Head of caudate nucleus (tissue), 42 donors: ENCODE measurements at regions not wholly inside any gene's neighbourhood (a gene's known extent, or its start where the extent isn't known, plus 50 kb on each side); places are given as distances from the start of the nearest gene placed in this dataset.

Experiments
- DNase-seq, 42 donors: peaks; one replicate each; pipeline versions ENCODE4 v3.0.0 to v3.0.0-alpha.2; 2020 to 2021; ENCODE audit warnings: mixed read lengths in 7 of 42
- intact Hi-C: fragments of 100-400 bp; cut with DNase I; formaldehyde crosslinking; loops from one replicate; pipeline ENCODE4 v1.15.0; 2022

DNA sequence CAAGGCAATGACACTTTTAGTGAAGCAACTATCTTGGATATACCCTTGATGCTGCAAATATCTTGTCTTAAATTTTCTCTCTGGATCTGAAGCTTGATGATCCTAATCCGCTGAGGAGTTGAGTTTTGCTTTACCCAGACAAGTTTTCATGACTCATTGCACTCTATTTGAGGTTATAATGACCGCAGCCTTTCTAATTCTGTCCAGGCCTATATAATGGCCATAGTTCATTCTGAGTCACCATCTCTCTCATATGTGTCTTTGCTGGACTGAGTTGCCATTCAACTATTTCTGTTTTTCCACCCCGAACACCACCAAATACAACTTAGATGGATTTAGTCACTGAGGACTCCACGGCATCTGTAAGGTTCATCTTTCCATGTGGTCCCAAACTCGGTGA is 802.1 kb upstream of the FAM98A start:
- intact Hi-C loops: no loop called here
- no peak for DNase-seq

DNA sequence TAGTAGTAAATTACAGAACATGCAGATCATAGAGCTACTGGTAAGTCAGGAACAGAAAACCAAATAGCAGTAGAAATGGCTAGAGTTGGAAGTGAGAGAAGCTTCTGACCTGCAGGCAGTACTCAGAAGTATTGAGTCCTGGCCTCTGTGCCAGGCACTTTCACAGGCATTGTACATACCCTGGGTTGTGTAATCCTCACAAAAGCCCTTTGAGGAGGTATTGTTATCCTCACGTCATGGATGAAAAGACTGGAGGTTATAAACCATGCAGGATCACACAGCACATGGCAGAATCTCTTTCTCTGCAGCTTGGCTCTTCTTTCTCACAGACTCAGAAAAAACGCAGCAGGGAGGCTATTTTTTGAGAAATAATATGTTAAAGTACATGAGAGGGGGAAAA is 789.3 kb upstream of the FAM98A start:
- DNase-seq: no peak
- intact Hi-C loops: no loop called here

DNA sequence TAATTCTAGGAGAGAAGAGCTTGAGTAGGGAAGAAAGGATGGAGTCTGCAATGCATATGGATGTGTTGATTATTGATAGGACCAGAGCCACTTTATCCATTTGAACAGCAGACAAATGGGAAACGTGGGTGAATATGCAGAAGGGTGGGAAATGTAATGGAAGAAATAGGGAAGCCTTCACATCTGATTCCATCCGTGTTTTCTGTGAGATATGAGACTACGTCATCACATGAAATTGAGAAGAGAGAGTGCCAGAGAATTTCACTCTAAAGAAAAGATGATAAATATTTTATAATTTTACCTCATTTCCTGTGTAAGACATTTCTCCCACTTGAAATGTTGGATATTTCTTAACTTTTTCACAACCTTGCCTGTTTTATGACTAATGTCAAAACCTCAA is 788.4 kb upstream of the FAM98A start:
- intact Hi-C loops: no loop called here
- DNase-seq: no peak

DNA sequence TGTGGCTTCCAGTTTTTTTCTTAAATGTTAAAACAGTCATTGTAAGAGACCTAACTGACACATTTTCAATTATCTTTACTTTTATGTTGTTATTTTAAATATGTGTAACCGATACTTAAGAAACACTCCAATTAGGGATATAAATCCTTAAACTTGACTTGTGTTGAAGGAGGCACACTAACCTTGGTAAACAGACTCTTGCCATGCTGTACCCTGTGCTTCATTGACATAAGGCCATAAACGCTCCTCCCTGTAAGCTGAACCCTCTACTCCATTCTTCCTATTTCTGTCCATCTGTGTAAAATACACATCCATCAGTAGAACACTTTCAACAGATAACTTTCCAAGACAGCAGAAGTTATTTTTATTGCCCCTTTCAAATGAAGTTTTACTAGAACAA is 780.5 kb upstream of the FAM98A start:
- DNase-seq: no peak
- intact Hi-C loops: no loop called here

DNA sequence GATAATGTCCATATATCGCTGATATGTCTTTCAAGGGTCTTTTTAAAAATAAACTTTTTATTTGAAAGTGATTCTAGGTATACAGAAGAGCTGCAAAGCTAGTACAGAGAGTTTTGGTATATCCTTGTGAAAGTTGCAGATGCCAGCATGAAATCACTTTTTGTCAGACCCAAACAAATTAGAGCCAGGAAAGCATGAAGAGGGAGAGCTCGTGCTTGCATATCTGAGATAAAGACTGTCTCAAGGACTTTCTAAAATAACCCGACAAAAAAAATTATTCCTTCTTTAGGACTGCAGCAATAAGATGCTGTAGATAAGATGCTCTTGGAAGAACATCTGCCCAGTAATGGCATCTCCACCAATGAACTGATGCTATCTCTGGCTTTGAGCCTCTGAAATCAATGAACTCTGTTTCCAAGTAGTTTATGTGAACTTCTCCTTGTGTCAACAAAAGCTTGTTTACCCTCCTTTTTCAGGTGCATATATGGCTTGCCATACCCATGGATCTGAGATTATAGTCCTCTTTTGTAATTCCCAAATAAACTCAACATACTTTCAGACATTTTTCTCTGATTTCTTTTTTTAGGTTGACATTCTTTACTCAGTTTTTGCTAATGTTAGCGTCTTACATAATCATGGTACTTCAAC is 774.6 kb upstream of the FAM98A start:
- intact Hi-C loops: no loop called here
- no peak for DNase-seq

DNA sequence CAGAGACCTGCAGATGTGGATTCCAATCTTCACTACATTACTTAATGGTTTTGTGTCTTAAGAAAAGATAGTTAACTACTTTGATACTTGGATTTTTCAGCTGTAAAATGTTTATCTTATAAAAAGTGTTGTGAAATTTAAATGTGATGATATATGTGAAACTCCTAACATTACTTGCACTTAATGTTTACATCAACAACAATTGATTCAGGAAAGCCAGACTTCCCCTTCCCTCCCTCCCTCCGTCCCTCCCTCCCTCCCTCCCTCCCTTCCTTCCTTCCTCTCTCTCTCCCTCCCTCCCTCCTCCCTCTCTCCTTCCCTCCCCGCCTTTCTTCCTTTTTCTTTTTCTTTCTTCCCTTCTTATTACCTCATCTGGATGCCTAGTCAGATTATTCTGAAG is 773.9 kb upstream of the FAM98A start:
- intact Hi-C loops: no loop called here
- DNase-seq: no peak

DNA sequence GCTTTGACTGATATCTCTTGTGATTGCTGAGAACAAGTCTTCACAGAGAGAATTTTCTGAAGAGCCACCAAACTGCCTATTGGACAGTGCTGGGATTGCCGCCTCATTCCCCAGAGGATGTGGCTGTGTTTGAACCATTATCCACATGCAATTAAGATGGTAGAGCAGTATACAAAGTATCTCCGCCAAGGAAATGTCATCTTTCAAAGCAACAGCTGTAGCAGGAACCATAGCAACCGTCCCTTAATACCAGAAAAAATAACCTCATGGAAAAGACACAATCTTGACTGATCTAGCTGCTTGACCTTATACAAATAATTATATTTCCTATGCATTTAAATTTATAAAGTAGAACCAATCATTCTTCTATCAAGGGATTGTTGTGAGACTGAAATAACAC is 772.6 kb upstream of the FAM98A start:
- no peak for DNase-seq
- intact Hi-C loops: no loop called here

DNA sequence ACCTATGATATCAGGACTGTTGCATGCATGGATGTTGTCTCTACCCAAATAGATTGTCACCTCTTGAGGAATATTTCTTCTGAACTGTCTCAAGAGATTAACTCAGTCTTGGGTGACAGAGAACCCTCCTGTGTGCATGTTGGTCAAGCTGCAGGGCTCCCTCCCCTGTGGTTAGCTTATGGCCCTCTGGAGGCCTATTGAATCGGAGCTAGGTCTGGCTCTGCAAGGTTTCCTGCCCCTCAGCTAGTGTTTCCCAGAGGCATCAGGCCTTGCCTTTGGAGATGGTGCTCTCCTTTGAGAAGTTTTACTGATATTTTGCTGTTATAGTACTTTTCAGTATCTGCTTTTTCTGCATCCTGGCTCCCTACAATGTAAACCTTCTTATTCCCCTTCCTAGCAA is 769.2 kb upstream of the FAM98A start:
- intact Hi-C loops: no loop called here

DNA sequence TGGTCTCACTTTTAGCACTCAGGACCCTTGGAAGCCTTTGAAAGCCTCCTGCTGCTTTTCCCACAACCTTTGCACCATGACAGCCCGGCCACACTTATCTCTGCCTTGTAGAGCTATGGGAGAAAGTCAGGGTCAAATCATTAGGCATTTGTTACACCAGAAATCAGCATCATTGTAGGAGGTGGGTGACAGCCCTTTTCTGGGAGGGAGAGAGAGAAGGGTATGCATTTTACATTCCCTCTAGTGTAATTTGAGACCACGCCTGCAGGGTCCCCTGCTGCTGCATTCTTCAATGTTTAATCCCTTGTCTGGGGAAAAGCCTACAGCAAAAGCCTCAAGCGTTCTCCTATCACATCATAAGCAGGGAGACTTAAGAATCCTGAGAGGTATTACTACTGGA is 766.8 kb upstream of the FAM98A start:
- intact Hi-C loops: no loop called here

More for the DNA sequence above, 769.2 kb upstream of the FAM98A start:
- no peak for DNase-seq

DNA sequence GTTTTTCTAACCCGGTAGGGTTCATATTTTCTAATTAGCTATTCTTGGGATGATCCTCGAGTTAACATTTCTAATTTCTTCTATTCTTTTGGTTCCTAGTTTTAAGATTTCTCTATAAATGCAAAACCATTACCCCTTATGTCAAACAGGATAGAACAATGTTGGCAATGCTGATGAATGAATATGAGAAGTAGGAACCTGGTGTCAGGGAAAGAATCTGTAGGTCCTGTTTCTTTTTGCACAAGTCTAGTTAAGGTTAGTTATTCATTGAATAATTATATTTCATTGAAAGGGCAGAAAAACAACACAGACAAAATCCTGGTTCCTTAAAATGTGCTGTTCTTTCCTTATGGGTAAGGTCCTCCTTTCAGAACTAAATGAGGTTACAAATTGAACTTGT is 766.4 kb upstream of the FAM98A start:
- intact Hi-C loops: no loop called here
- DNase-seq: no peak

More for the DNA sequence above, 766.8 kb upstream of the FAM98A start:
- no peak for DNase-seq

DNA sequence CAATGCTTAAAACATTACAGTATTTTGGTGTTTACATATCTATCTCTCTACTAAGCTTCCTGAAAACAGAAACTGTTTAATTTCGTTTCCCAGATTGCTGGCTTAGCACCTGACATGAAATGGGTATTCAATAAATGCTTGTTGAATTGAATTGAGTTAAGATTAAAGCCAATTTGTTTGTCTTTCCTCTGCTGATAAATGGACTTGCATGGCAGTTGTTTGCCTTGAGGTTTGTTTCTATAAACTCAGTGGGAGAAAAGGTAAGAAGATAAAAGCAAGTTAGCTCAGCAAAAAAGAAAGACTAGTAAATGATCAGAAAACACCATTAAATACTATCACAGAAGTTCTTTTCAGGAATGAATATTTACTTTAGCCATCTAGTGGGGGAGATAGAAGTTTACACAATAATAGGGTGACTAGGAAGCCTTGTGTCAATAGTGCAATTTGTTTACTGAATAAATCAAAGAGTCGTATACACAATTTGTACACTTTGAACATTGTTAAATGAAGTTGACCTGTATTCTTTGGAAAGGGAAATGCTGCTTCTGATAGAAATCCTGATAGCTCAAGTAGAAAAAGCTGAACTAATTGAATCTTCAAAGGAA is 754.5 kb upstream of the FAM98A start:
- intact Hi-C loops: no loop called here
- no peak for DNase-seq

DNA sequence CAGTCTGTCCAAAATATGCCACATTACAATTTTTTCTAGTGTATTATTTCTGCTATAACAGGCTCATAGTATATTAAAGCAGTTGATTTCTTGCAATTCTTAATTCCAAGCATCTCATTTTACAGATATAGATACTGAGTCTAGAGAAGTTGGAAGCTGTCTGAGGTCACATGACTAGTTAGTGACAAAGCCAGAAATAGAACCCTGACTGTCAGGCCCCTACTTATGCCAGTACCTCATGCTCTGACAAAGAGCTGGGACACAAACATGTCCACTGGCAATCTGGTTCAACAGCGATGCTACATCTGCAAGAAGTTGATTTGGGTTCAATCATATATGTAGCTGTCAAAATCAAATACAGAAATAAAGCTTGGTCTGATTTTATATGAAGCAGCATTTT is 750.4 kb upstream of the FAM98A start:
- no peak for DNase-seq
- intact Hi-C loops: no loop called here

DNA sequence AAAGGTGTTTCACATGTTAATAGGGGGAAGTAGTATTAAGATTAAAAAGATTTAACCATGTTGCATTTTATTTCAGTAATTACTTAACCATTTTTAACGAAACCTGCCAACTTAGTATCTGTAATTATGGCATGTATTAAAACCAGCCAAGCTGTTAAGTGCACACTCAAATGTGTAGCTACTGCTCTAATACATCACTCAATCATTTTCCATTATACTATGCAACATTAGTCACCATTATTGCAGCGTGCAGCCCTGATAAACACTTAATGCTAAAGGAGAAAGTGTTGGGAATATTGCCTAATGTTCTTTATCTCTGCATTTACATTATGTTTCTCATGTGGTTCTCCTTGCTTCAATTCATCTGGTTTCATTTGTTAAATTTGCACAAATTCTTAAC is 745.9 kb upstream of the FAM98A start:
- intact Hi-C loops: no loop called here
- no peak for DNase-seq

DNA sequence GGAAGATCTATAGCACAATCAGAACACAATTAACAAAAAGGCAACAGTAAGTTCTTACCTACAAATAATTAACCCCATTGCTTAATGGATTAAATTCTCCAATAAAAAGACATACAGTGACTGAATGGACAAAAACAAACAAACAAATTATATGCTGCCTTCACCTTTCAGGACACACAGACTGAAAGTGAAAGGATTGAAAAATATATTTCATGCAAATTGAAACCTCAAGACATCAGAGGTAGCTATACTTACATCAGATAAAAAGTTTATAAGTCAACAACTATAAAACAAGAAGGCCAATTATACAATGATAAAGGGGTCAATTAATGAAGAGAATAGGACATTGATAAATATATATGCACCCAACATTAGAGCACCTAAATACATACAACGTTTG is 741.2 kb upstream of the FAM98A start:
- DNase-seq: no peak
- intact Hi-C loops: no loop called here

DNA sequence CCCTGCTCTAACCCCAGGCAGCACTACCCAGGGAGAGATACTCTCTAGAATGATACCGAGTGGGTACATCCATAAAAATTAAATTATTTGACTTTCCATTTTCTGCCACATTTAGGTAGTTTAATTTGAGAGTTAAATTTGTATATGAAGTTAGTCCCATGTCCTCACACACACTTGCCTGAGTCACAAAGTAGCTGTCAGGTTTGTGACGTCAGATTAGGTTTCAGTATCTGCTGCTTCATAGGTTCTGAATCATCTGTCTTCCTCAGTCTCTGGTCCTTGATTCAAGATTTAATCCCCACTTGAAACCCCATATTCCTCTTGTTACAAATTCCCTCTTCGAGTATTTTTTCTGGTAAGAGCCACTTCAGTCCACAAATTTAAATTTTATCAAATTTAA is 738.6 kb upstream of the FAM98A start:
- no peak for DNase-seq
- intact Hi-C loops: no loop called here

DNA sequence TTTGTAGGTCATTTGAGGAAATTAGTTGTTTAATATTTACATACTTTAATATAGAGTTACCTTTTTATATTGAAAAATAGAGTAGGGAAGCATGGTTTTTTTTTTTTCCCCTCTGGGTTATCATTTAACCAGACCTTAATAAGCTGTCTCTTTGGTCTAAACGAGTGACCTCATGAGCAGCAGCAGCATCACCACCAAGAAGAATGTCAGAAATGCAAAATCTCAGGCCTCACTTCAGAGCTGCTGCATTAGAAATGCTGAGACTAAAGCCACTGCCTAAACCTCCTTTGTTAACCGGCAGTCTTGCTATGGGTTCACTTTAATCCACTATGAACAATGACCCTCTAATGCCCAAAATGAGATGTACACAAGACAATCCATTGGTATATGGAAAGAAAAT is 733.7 kb upstream of the FAM98A start:
- intact Hi-C loops: no loop called here
- DNase-seq: no peak

DNA sequence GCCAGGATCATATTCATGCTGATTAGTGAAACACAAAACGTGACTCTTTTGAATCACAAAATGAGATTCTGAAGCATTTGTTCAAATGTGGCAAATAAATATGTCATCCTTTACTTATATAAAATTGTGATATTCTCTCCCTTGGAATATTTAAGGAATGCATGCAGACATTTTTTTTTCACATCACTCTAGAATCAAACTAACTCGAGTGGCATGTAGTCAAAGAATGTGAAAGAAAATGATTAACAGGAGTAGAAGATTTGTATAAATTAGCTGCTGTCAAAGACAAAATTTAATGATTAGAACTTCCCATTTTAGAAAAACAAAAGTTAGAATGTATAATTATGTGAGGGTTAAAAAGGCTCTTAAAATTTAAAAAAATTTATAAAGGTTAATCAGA is 721.0 kb upstream of the FAM98A start:
- intact Hi-C loops: no loop called here
- DNase-seq: no peak

DNA sequence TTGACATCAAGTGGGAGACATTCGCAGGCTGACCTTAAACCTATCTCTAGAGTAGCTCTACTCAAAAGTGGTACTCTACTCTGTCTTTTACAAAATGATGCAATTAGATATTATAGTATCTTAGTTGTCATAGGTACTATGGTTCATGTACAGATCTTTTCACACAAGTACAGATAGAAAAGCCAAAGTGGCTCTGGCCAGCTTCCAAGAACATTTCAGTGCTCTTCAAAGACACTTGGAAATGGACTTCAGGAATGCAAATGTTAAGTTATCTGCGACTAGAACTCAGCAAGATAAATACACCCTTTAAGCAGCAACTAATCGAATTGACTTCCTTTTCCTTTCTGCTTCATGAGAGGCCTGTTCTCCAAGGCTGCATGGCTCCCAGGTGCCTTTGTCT is 718.7 kb upstream of the FAM98A start:
- intact Hi-C loops: no loop called here
- no peak for DNase-seq

DNA sequence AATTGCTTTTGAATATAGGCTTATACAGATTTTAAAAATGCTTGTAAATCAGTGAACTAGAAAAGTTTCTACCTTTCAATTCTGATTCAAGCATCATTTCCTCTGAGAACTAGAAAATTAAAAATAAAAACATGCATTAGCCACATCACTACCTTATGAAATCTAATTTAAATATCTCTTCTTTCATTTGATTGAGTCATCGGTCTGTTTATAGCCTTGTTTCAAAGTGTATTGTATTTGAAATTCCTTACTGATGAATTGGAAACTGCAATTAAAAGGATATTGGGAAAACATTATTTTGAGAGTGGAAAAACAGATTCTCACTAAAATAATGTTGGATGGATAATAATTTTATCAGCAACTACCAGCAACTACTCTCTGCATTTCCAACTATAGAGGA is 717.7 kb upstream of the FAM98A start:
- no peak for DNase-seq
- intact Hi-C loops: no loop called here

DNA sequence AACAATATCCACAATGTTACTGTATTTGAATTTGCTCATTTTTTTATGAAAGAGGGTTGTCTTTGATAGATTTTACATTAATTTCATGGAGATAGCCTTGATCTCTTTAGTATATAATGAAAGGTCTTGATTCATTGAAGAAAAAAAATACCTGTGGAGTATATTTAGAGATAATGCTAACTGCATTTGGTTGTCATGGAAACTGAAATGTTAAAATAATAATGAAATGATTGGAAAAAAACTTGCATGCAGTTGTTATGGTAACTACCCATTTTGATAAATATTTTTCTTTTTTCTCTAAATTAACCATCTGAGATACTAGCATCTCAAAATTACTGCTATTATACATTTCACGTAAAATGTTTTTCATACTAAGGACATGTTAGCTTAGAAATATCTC is 712.7 kb upstream of the FAM98A start:
- no peak for DNase-seq
- intact Hi-C loops: no loop called here

DNA sequence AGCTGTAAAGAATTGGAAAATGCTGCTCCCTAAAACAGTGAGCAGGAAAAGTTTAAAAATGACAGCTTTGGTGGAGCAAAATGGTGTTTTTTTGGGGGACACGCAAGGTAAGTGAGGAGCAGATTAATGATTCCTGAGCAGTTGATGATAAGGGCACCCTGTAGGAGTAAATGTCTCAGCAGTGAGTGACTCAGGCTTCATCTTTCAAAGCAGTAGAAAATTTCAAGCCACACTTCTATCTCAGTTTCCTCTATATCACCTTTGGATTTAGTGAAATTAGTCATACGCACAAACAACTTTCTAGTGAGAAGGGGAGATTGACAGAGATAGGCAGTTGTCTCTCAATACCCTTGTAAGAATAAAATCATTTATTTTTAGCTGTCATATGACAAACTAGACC is 709.0 kb upstream of the FAM98A start:
- intact Hi-C loops: no loop called here
- DNase-seq: no peak

DNA sequence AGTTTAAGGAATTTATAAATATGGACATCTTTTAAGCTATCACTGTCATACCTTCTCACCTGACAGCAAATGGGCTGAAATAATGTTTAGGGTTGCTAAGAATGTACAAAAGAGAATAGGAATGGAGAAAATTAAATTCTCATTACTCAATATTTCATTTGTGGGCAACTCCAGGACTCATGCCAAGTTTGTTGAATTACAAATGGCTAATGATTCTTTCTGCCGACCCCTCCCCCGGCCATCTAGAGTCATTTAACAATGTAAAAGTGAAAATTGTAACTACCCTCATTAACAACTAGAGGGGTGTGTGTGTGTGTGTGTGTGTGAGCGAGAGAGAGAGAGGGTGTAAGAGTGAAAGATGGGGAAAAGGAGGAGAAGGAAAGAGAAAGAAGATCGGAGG is 708.5 kb upstream of the FAM98A start:
- no peak for DNase-seq
- intact Hi-C loops: no loop called here
